ENCODE measurements at regions not wholly inside any gene's neighbourhood (a gene's known extent, or its start where the extent isn't known, plus 50 kb on each side); places are given as distances from the start of the nearest gene placed in this dataset.

DNA sequence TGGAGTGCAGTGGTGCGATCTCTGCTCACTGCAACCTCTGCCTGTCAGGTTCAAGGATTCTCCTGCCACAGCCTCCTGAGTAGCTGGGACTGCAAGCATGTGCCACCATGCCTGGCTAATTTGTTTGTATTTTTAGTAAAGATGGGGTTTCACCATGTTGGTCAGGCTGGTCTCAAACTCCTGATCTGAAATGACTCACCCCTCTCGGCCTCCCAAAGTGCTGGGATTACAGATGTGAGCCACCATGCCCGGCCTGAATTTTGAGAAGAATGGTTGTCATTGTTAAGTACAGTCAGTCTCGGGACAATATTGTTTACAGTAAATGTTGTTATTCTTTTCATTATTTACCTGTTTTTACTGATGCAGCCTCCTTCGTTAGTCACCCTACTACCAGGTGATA, 1226.2 kb upstream of the TENM3 start:
- no peaks in the 10 kb centered on the region for H3K79me2 ChIP-seq (ENCODE audit: insufficient read depth, low read length)
- H3K4me2 ChIP-seq (replicated peaks; ENCODE audit: extremely low read depth, low read length, poor library complexity, severe bottlenecking): no peak overlapping the region
- no peaks in the 10 kb centered on the region for H3K4me1 ChIP-seq (ENCODE audit: control insufficient read depth in 1 of 2, insufficient read depth in 2 of 2, low read length in 2 of 2)
- no peaks in the 10 kb centered on the region for H4K20me1 ChIP-seq (ENCODE audit: insufficient read depth, low read length)
- no peaks in the 10 kb centered on the region for H3K36me3 ChIP-seq (replicated peaks in 1 of 2; ENCODE audit: control insufficient read depth in 1 of 2, insufficient read depth in 2 of 2, low read length in 2 of 2)
- no peak overlapping the region for H3K27ac ChIP-seq (ENCODE audit: low read depth in 1 of 2, low read length in 2 of 2)
- no peak overlapping the region for H2AFZ ChIP-seq (ENCODE audit: insufficient read depth, low read depth, low read length, poor library complexity, severe bottlenecking)
- H3K4me1 Mint-ChIP-seq: no peaks in the 10 kb centered on the region
- TF ChIP-seq, protein P1, sequence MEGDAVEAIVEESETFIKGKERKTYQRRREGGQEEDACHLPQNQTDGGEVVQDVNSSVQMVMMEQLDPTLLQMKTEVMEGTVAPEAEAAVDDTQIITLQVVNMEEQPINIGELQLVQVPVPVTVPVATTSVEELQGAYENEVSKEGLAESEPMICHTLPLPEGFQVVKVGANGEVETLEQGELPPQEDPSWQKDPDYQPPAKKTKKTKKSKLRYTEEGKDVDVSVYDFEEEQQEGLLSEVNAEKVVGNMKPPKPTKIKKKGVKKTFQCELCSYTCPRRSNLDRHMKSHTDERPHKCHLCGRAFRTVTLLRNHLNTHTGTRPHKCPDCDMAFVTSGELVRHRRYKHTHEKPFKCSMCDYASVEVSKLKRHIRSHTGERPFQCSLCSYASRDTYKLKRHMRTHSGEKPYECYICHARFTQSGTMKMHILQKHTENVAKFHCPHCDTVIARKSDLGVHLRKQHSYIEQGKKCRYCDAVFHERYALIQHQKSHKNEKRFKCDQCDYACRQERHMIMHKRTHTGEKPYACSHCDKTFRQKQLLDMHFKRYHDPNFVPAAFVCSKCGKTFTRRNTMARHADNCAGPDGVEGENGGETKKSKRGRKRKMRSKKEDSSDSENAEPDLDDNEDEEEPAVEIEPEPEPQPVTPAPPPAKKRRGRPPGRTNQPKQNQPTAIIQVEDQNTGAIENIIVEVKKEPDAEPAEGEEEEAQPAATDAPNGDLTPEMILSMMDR (IDR thresholded peaks at IDR 0.05): no peak
- no peaks in the 10 kb centered on the region for H3K27me3 Mint-ChIP-seq (ENCODE audit: low read depth in 3 of 3)
- H3K36me3 Mint-ChIP-seq: no peaks in the 10 kb centered on the region
- intact Hi-C loops (cut with micrococcal nuclease): no loop called here
- H3K4me3 ChIP-seq (replicated peaks in 1 of 3; ENCODE audit: low read depth in 2 of 3, low read length in 3 of 3): no peak overlapping the region
- H3K27ac Mint-ChIP-seq: no peak overlapping the region
- H3K9me3 Mint-ChIP-seq: peaks cover 3 to 8% (median 7%) of the 10 kb centered on the region in 7 donors
- H3K9ac ChIP-seq (ENCODE audit: insufficient read depth, low read length, poor library complexity, severe bottlenecking): no peak overlapping the region
- H3K4me3 Mint-ChIP-seq: no peak overlapping the region
- no peaks in the 10 kb centered on the region for H3K27me3 ChIP-seq (ENCODE audit: control insufficient read depth in 2 of 2, insufficient read depth in 2 of 2, low read length in 2 of 2)
- H3K9me3 ChIP-seq (replicated peaks in 1 of 2; ENCODE audit: control insufficient read depth in 1 of 2, insufficient read depth in 1 of 2, low read length in 2 of 2): peaks cover 0 to 7% of the 10 kb centered on the region in 2 donors
- no CpG with 5 or more reads among the region's 5 CpGs for WGBS (ENCODE audit: insufficient coverage)
- no peak for DNase-seq

DNA sequence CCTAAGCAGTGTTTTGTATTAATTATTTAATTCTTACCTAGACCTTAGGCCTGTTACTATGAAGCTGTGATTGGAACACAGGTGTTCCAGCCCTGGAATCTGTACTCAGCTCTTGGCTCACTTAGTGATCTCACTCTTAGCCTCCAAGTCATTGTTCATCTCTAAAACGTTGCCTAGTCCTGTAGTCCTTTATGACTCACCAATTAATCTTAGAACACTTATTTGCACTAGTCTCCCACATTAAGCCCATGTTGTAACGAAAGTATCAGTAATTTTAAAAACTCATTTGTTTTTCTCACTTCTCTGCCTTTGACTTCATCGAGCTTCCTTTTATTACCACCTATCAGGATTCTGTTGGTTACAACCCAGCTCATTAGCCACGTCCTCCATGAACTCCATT, 1224.7 kb upstream of the TENM3 start:
- H3K36me3 ChIP-seq (replicated peaks in 1 of 2; ENCODE audit: control insufficient read depth in 1 of 2, insufficient read depth in 2 of 2, low read length in 2 of 2): no peaks in the 10 kb centered on the region
- no peaks in the 10 kb centered on the region for H4K20me1 ChIP-seq (ENCODE audit: insufficient read depth, low read length)
- Mint-ChIP-seq H3K4me3 (no peak overlapping the region), H3K4me1 (no peaks in the 10 kb centered on the region), H3K9me3 (peaks cover 3 to 13% (median 5%) of the 10 kb centered on the region in 7 donors), H3K27me3 (ENCODE audit: low read depth in 3 of 3) (no peaks in the 10 kb centered on the region), H3K27ac (no peak overlapping the region), H3K36me3 (no peaks in the 10 kb centered on the region)
- H2AFZ ChIP-seq (ENCODE audit: insufficient read depth, low read depth, low read length, poor library complexity, severe bottlenecking): no peak overlapping the region
- TF ChIP-seq, protein P1 (IDR thresholded peaks at IDR 0.05): no peak
- H3K79me2 ChIP-seq (ENCODE audit: insufficient read depth, low read length): no peaks in the 10 kb centered on the region
- intact Hi-C loops (cut with micrococcal nuclease): no loop called here
- H3K27ac ChIP-seq (ENCODE audit: low read depth in 1 of 2, low read length in 2 of 2): no peak overlapping the region
- peaks cover 0 to 8% of the 10 kb centered on the region in 2 donors for H3K9me3 ChIP-seq (replicated peaks in 1 of 2; ENCODE audit: control insufficient read depth in 1 of 2, insufficient read depth in 1 of 2, low read length in 2 of 2)
- H3K4me3 ChIP-seq (replicated peaks in 1 of 3; ENCODE audit: low read depth in 2 of 3, low read length in 3 of 3): no peak overlapping the region
- H3K27me3 ChIP-seq (ENCODE audit: control insufficient read depth in 2 of 2, insufficient read depth in 2 of 2, low read length in 2 of 2): no peaks in the 10 kb centered on the region
- no peak overlapping the region for H3K4me2 ChIP-seq (replicated peaks; ENCODE audit: extremely low read depth, low read length, poor library complexity, severe bottlenecking)
- DNase-seq: no peak
- 70% methylated on average over 4 of the region's 4 CpGs for WGBS (ENCODE audit: insufficient coverage)
- no peak overlapping the region for H3K9ac ChIP-seq (ENCODE audit: insufficient read depth, low read length, poor library complexity, severe bottlenecking)
- no peaks in the 10 kb centered on the region for H3K4me1 ChIP-seq (ENCODE audit: control insufficient read depth in 1 of 2, insufficient read depth in 2 of 2, low read length in 2 of 2)

Data from CD14-positive monocyte (primary cell).